WTC11 (cell line): ENCODE measurements at regions not wholly inside any gene's neighbourhood (a gene's known extent, or its start where the extent isn't known, plus 50 kb on each side); places are given as distances from the start of the nearest gene placed in this dataset.

Experiments used
- GTF2I ChIP-seq: fragments of 250-450 bp; sonication (Bioruptor Pico); conservative IDR thresholded peaks from 2 replicates; pipeline ENCODE4 v1.4.0; 2021; ENCODE audit warnings: mild to moderate bottlenecking
- TF ChIP-seq, protein P1 (sequence below): fragments of 200-600 bp; IDR thresholded peaks from 2 replicates; pipeline ENCODE4 v1.8.0; 2022; ENCODE audit warnings: antibody characterized with exemption

DNA sequence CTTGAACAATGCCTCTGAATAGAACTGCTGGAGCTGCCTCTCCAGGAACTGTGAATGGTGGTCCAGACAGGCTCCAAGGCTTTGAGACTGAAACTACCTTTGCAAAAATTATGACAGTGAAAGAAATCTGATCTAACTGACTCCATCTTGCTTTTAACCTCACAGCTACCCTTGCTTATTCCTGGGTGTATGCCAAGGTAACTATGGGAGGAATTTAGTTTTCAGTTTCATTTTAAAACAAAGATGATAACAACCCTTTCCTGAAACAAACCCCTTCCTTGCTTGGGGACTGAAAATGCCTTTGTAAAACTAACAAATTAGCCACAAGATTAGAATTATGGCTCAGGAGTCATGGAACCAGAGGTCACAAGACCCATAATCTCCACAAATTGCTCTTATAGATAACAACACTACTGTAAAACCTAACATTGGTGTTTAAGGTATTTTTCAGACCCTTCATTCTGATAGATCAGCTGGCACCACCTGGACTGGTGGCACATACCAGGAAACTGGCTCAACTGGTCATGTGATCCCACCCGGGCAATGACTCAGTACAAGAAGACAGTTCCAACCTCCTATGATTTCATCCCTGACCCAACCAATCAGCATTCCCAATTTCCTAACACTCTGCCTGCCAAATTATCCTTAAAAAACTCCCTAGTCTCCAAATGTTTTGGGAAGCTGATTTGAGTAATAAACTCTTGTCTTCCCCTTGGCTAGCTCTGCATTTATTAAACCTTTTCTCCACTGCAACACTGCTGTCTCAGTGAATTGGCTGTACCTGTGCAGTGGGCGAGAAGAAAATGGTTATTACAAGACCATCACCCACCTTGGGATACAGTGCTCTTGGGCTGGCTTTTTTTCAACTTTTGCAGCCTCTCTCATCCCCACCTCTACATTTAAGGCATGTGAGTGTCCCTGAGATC is 608.1 kb downstream of the TYW1 start:
- no peak for TF ChIP-seq GTF2I (CRISPR knock-in tag)
- TF ChIP-seq, protein P1, sequence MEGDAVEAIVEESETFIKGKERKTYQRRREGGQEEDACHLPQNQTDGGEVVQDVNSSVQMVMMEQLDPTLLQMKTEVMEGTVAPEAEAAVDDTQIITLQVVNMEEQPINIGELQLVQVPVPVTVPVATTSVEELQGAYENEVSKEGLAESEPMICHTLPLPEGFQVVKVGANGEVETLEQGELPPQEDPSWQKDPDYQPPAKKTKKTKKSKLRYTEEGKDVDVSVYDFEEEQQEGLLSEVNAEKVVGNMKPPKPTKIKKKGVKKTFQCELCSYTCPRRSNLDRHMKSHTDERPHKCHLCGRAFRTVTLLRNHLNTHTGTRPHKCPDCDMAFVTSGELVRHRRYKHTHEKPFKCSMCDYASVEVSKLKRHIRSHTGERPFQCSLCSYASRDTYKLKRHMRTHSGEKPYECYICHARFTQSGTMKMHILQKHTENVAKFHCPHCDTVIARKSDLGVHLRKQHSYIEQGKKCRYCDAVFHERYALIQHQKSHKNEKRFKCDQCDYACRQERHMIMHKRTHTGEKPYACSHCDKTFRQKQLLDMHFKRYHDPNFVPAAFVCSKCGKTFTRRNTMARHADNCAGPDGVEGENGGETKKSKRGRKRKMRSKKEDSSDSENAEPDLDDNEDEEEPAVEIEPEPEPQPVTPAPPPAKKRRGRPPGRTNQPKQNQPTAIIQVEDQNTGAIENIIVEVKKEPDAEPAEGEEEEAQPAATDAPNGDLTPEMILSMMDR = no peak
